Stomach (tissue), 8 donors: ENCODE measurements at regions not wholly inside any gene's neighbourhood (a gene's known extent, or its start where the extent isn't known, plus 50 kb on each side); places are given as distances from the start of the nearest gene placed in this dataset.

Source experiments
- DNase-seq, 2 donors: peaks; one replicate each; pipeline versions ENCODE4 v3.0.0 to v3.0.0-alpha.2; 2013 to 2019
- H3K27ac ChIP-seq, 5 donors: fragments of 200-600 bp in 4 of 5; sonication (generic) in 4 of 5; one replicate each; pipeline ENCODE4 v1.5.1; 2013 to 2019; ENCODE audit warnings: mild to moderate bottlenecking in 1 of 5, moderate library complexity in 1 of 5
- H3K27me3 ChIP-seq, 3 donors: fragments of 200-600 bp; sonication (generic); one replicate each; pipeline ENCODE4 v1.5.1; 2017 to 2019; ENCODE audit warnings: mixed run types in 1 of 3
- H3K36me3 ChIP-seq, 4 donors: fragments of 200-600 bp; sonication (generic); 1 replicate in 3 of 4; 2 replicates in 1 of 4; pipeline ENCODE4 v1.5.1; 2016 to 2019
- H3K4me1 ChIP-seq, 4 donors: fragments of 200-600 bp; sonication (generic); one replicate each; pipeline ENCODE4 v1.5.1; 2016 to 2019
- H3K4me3 ChIP-seq, 4 donors: fragments of 200-600 bp; sonication (generic) in 3 of 4; one replicate each; pipeline ENCODE4 v1.5.1; 2016 to 2019; ENCODE audit warnings: mild to moderate bottlenecking in 1 of 4
- H3K9me3 ChIP-seq, 4 donors: fragments of 200-600 bp; sonication (generic); one replicate each; pipeline ENCODE4 v1.5.1; 2016 to 2019
- EP300 ChIP-seq: sonication (generic); formaldehyde crosslinking; IDR thresholded peaks from one replicate; pipeline ENCODE4 v1.6.1; 2017; ENCODE audit warnings: antibody characterized with exemption
- POLR2A ChIP-seq, 4 donors: fragments of 450-650 bp; IDR thresholded peaks; one replicate each; pipeline ENCODE4 v1.6.1; 2016; ENCODE audit warnings: antibody characterized with exemption in 4 of 4, control low read depth in 2 of 4, mild to moderate bottlenecking in 1 of 4, moderate library complexity in 1 of 4
- POLR2AphosphoS5 ChIP-seq, 3 donors: sonication (generic); formaldehyde crosslinking; IDR thresholded peaks; one replicate each; pipeline ENCODE4 v1.6.1; 2016; ENCODE audit warnings: antibody characterized with exemption in 3 of 3
- WGBS, 5 donors: extraction: QIAGEN DNeasy Blood & Tissue Kit in 3 of 5; methylation state at CpG; one replicate each; pipeline versions ENCODE4 v1.1.5 to v1.1.7; 2013 to 2018; 5-methylcytosine and 5-hydroxymethylcytosine counted together
- intact Hi-C: fragments of 100-400 bp; cut with DNase I; formaldehyde crosslinking; loops from one replicate; pipeline ENCODE4 v1.15.1; 2023; ENCODE audit warnings: low total_unique reads
- TF ChIP-seq, protein P1 (sequence below), 7 experiments: fragments of 450-650 bp in 4 of 7; fragments of 200-600 bp in 3 of 7; sonication (generic) in 3 of 7; IDR thresholded peaks; one replicate each; pipeline ENCODE4 v1.5.1; 2016 to 2019; ENCODE audit warnings: antibody characterized with exemption in 7 of 7, control low read depth in 2 of 7, mild to moderate bottlenecking in 1 of 7
- donor health status: healthy with polysubstance abuse.
- donor health status: Bipolar disorder and iron deficiency.
- donor health status: healthy.

DNA sequence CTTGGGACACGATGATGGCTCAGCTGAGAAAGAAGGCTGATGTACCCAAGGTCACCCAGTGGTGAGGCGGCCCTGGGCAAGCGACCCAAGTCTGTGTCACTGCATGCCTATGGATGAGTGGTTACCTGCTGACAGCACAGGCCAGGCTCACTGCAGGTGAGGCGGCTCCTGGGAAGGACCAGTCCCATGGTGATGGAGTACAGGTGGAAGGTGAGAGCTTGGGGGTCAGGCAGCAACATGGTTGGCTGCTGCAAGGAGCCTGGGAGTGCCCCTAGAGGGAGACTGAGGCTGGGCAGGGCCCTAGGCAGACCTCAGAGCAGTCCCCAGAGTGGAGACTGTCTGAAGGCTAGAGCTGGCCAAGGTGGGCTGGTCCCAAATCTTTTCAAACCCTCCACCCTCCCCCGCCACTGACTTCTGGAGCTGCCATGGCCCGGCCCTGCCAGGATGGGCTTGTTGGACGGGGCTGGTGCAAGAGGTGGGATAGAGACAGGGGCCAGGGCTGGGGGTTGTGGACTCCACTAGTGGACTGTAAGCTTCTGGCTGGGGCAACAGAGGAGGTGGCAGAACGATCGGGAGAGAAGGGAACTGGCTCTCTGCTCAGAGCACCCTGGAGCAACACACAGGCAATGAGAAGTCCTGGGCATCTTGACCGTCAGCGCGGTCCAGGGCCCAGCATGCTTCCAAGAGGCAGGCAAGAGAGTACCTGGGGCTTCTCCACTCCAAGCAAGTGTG is 72.5 kb upstream of the SLC6A11 start:
- no peaks in the 10 kb centered on the region for H3K36me3 ChIP-seq
- 81 to 91% (median 89%) methylated on average over 9 to 12 of the region's 12 CpGs for WGBS, 5 donors
- no peak overlapping the region for H3K4me3 ChIP-seq
- H3K4me1 ChIP-seq = peaks cover 3 to 8% (median 6%) of the 10 kb centered on the region in 4 donors
- no peak overlapping the region for H3K27ac ChIP-seq
- no peaks in the 10 kb centered on the region for H3K9me3 ChIP-seq
- intact Hi-C loops = no loop called here
- H3K27me3 ChIP-seq = peaks cover 0 to 65% (median 24%) of the 10 kb centered on the region in 3 donors
- DNase-seq = no peak
- TF ChIP-seq, protein P1, sequence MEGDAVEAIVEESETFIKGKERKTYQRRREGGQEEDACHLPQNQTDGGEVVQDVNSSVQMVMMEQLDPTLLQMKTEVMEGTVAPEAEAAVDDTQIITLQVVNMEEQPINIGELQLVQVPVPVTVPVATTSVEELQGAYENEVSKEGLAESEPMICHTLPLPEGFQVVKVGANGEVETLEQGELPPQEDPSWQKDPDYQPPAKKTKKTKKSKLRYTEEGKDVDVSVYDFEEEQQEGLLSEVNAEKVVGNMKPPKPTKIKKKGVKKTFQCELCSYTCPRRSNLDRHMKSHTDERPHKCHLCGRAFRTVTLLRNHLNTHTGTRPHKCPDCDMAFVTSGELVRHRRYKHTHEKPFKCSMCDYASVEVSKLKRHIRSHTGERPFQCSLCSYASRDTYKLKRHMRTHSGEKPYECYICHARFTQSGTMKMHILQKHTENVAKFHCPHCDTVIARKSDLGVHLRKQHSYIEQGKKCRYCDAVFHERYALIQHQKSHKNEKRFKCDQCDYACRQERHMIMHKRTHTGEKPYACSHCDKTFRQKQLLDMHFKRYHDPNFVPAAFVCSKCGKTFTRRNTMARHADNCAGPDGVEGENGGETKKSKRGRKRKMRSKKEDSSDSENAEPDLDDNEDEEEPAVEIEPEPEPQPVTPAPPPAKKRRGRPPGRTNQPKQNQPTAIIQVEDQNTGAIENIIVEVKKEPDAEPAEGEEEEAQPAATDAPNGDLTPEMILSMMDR (IDR thresholded peaks at IDR 0.05) = no peak
- TF ChIP-seq POLR2A (IDR thresholded peaks at IDR 0.05) = no peak
- TF ChIP-seq POLR2AphosphoS5 (IDR thresholded peaks at IDR 0.05) = no peak
- TF ChIP-seq EP300 = no peak

DNA sequence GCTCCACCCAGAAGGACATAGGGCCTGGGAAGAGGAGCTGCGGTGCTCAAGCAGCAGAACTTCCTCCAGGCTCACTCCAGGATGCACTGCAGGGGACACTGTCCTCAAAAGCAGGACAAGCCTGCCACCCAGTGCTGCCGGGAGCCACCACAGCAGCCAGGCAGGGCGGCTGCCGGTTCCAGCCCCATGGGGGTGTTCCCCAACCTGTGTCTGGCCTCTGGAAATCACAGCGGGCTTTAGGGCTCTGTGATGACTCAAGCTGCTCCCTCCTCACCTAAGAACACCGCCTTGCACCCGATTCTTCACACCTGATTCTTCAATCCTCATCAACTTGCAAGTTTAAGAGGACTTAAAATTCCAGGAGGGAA is 71.9 kb upstream of the SLC6A11 start:
- DNase-seq = peak in 1 of 2 donors; percentile 9
- 10 to 24% (median 19%) methylated on average over 4 to 7 of the region's 7 CpGs for WGBS, 5 donors
- Histone ChIP-seq H3K4me3 (no peak overlapping the region), H3K36me3 (no peaks in the 10 kb centered on the region), H3K27me3 (peaks cover 0 to 60% (median 21%) of the 10 kb centered on the region in 3 donors), H3K9me3 (no peaks in the 10 kb centered on the region), H3K27ac (no peak overlapping the region), H3K4me1 (peaks cover 0 to 2% (median under 1%) of the 10 kb centered on the region in 4 donors)
- TF ChIP-seq EP300 (no peak), POLR2AphosphoS5 (IDR thresholded peaks at IDR 0.05) (no peak), POLR2A (IDR thresholded peaks at IDR 0.05) (no peak)
- TF ChIP-seq, protein P1 (IDR thresholded peaks at IDR 0.05) = no peak
- intact Hi-C loops = no loop called here

DNA sequence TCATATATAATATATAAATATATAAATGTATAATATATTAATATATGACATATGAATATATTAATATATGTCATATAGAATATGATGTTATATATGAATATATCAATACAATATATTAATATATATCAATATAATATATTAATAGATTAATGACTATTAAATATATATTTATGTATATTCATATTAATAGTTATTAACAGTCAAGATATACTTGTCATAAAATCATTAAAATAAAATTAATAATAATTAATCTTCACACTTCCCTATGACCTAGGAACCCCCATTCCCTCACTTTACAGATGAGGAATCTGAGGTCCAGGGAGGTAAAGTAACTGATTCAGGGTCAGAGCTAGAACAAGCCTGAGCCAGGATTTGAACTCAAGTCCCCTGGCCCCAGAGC is 70.6 kb upstream of the SLC6A11 start:
- Histone ChIP-seq H3K27me3 (peaks cover 0 to 54% (median 14%) of the 10 kb centered on the region in 3 donors), H3K4me3 (no peak overlapping the region), H3K36me3 (no peaks in the 10 kb centered on the region), H3K4me1 (no peaks in the 10 kb centered on the region), H3K9me3 (no peaks in the 10 kb centered on the region), H3K27ac (no peak overlapping the region)
- intact Hi-C loops = no loop called here
- no peak for TF ChIP-seq EP300
- no peak for TF ChIP-seq POLR2AphosphoS5 (IDR thresholded peaks at IDR 0.05)
- TF ChIP-seq, protein P1 (IDR thresholded peaks at IDR 0.05) = no peak
- TF ChIP-seq POLR2A (IDR thresholded peaks at IDR 0.05) = no peak
- DNase-seq = no peak

DNA sequence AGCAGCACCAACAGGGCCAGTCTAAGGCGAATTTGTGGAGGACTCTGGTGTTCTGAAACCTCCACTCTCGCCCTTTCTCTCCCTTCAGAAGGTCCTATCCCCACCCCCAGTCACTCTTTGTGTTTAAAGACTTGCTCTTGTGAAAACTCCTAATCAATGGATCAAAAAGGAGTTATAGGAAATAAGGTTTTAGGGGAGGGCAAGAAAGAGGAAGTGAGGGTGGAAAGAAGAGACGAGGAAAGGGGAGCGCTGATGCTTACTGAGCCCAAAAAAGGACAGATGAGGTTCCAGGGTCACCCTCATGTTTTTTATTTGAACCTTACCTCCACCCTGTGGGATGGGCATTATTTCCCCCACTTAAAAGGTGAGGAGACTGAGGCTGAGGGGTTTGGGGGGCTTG is 70.0 kb upstream of the SLC6A11 start:
- Histone ChIP-seq H3K4me1 (no peaks in the 10 kb centered on the region), H3K36me3 (no peaks in the 10 kb centered on the region), H3K4me3 (no peak overlapping the region), H3K27ac (no peak overlapping the region), H3K9me3 (no peaks in the 10 kb centered on the region), H3K27me3 (peaks cover 0 to 54% (median 17%) of the 10 kb centered on the region in 3 donors)
- no peak for DNase-seq
- TF ChIP-seq POLR2A (IDR thresholded peaks at IDR 0.05) (no peak), EP300 (no peak), POLR2AphosphoS5 (IDR thresholded peaks at IDR 0.05) (no peak)
- TF ChIP-seq, protein P1 (IDR thresholded peaks at IDR 0.05) = no peak
- intact Hi-C loops = no loop called here
- WGBS, 5 donors = 56 to 63% (median 60%) methylated on average over 4 of the region's 4 CpGs
